GM12872 (cell line): ENCODE measurements at regions not wholly inside any gene's neighbourhood (a gene's known extent, or its start where the extent isn't known, plus 50 kb on each side); places are given as distances from the start of the nearest gene placed in this dataset.

Experiments used
- TF ChIP-seq, protein P1 (sequence below): IDR thresholded peaks from 3 replicates; pipeline ENCODE4 v1.5.1; 2011; ENCODE audit warnings: low read depth, mild to moderate bottlenecking, low read length, moderate library complexity; ENCODE audit not compliant: insufficient read depth

DNA sequence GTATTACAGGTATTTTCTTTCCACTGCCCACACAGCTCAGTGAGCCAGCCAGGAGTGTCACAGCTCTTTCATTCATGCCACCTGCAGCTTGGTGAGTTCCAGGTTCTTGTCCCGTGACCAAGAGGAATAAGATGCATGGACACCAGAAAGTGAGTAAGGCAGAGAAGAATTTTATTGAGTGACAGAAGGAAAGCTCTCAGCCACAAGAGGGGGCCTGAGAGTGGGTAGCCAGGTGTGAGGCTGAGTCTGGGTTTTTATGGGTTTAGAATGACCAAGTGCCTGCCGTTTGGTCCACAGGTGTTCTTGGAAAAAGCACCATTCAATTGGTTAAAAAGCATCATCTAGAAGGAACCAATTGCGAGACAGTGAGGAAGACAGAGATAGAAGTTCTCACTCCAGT lies 1097.1 kb upstream of the SLC39A10 start:
- TF ChIP-seq, protein P1, sequence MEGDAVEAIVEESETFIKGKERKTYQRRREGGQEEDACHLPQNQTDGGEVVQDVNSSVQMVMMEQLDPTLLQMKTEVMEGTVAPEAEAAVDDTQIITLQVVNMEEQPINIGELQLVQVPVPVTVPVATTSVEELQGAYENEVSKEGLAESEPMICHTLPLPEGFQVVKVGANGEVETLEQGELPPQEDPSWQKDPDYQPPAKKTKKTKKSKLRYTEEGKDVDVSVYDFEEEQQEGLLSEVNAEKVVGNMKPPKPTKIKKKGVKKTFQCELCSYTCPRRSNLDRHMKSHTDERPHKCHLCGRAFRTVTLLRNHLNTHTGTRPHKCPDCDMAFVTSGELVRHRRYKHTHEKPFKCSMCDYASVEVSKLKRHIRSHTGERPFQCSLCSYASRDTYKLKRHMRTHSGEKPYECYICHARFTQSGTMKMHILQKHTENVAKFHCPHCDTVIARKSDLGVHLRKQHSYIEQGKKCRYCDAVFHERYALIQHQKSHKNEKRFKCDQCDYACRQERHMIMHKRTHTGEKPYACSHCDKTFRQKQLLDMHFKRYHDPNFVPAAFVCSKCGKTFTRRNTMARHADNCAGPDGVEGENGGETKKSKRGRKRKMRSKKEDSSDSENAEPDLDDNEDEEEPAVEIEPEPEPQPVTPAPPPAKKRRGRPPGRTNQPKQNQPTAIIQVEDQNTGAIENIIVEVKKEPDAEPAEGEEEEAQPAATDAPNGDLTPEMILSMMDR: peak; percentile 35; the same call in 1 of the 3 replicates

DNA sequence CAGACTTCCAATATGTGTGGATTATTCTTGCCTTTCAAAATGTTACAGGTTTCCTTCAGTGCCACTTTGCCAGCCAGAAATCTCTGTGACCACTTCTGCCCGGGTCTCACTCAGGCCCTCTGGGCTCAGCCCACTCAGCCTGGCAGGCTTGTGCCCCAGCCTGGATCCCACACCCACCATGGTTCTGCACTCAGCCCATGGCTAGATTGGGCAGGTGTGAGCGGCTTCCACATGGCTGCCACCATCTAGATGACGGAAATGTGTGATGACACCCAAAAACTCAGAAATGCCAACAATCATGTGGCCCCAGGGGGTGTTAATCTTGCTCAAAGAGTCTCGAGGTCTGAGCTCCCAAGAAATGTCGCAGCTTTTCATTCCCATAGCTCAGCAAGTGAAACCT lies 1097.5 kb upstream of the SLC39A10 start:
- TF ChIP-seq, protein P1: no peak

DNA sequence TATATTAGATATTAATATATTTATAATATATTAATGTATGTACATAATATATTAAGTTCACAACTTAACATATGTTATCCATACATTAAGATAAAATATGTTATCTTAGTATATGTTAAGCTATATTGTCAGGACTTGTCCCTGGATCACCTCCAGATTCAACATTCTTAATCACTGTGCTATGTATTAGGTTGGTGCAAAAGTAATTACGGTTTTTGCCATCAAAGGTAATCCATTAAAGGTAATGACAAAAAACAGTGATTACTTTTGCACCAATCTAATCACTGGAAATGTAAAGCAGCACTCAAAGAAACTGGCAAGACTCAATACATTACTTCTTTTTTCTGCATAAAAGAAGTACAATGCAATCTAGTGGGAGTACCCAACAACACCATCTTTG lies 1099.0 kb upstream of the SLC39A10 start:
- TF ChIP-seq, protein P1: no peak

DNA sequence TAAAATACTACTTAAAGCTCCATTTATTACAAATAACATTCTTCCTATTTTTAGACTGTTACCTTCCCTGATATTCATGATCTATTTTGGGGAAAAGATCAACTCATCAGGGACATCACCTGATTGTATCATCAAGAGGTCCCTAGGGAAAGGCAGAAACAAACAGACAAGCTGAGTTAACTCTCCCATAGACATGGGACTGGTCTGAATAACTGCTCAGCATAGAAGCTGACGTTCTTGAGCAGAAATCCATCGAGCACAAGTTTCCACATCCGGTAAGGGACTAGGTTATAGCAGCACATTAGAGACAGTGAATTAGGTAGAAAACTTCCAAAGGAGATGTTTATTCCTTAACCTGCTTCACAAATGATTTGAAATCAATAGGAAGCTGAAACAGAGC lies 1100.4 kb upstream of the SLC39A10 start:
- TF ChIP-seq, protein P1: no peak

DNA sequence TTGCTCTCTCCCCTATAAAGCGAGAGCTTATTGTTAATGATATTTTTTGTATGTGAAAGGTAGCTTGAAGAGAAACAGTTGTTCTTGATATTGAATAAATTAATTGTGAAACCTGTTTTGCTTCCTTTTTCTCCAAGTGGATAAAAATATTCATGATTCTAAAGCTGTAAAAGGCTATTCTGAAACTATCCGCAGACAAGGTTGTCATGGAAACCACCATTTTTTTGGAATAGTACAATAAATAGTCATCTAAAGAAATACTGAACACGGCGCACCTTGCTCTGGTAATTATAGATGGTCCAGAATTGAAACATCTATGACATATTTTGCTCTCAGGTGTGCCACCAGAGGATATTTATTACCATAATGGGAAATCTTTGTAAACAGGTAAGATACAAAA lies 1103.0 kb upstream of the SLC39A10 start:
- TF ChIP-seq, protein P1: no peak

DNA sequence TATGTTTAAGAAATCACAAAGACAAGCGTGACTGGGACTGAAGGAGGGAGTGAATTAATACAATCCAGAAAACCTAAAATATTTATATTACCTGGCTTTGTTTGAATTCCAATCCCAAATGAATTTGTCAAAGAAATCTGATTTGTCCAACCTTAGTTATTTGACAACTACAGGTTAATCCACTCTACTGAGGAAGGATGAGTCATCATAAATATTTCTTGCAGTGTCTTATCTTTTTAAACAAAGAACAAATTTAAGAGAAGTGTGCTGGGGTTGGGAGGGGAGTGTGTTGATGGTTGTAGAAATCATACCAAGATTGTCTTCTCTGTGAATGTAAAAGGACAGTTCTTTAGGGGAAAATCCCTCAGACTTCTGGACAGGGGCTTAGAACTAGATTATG lies 1106.3 kb upstream of the SLC39A10 start:
- TF ChIP-seq, protein P1: no peak

DNA sequence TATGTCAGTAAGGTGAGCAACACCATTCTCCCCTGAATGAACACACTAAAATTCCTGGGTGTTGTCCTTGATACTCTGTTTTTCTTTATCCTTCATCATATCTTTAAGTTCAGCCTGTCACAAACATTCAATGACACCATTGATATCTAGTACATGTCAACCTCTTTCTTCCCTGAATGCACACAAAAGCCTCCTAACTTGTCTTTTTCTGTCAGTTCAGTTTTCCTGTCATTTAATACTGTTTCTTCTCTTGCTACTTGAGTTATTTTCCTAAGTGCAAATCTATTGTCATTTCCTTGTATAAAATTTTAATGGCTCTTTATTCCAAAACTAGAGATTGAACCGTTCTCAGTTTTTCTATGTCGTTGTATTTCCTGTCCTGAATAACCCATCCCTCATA lies 1107.6 kb upstream of the SLC39A10 start:
- TF ChIP-seq, protein P1: no peak

DNA sequence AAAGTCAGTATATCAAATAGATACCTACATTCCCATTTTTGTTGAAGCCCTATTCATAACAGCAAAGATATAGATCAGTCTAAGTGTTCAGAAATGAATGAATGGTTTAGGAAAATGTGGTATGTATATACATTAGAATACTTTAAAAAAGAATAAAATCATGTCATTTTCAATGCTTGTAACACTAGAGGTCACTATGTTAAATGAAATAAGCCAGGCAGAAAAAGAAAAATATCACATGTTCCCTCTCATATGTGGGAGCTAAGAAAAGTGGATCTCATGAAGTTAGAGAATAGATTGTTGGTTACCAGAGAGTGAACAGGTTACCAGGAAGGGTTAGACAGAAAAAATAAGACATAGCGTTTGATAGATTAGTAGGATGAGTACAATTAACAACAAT lies 1111.0 kb upstream of the SLC39A10 start:
- TF ChIP-seq, protein P1: no peak
